ENCODE measurements at regions not wholly inside any gene's neighbourhood (a gene's known extent, or its start where the extent isn't known, plus 50 kb on each side); places are given as distances from the start of the nearest gene placed in this dataset.

DNA sequence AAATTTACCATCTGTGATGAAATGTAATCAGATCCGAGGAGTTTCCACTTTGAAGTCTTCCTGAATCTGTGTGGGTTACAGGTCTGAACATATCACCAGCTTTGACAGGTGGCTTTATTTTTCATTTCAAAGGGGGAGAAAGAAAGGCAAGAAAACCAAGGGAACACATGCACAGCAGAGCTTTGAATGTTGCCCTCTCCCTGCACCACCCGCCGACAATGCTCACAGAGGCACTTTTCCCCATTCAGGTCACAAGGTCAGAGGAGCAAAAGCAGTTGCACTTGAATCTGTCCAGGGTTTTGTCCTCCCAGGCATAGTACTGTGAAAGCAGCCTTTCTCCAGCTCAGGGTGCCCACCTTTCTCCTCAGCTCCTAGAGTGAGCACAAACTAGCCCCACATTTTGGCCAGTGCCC, 130.2 kb downstream of the OSR1 start:
- Mint-ChIP-seq H3K4me1 (no peaks in the 10 kb centered on the region), H3K27ac (no peak overlapping the region), H3K4me3 (no peak overlapping the region), H3K36me3 (ENCODE audit: low read depth) (peaks cover 3% of the 10 kb centered on the region), H3K27me3 (peaks cover 9% of the 10 kb centered on the region)
- DNase-seq (no peak), ATAC-seq (no peak)
- H3K9me3 ChIP-seq (ENCODE audit: control insufficient read depth, low read length, poor library complexity, severe bottlenecking), result no peaks in the 10 kb centered on the region

DNA sequence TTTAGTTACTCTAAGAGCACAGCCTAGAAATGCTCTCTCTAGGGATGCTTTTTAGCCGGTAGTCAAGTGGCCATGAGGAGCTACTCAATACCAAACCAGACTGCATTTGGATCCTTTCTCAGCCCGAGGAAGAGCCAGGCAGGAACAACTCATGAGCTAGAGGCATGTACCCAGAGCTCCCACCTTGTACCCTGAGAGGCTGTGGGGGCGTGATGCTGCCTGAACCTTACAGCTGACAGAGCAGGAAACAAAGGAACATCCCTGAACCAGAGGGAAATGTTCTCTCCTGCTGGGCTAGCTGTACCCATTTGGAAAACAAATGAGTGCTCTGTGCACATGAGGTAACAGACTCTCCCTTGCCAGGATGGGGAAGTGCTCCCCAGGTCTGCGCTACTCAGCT, 131.6 kb downstream of the OSR1 start:
- Mint-ChIP-seq H3K27ac (no peak overlapping the region), H3K4me1 (no peaks in the 10 kb centered on the region), H3K4me3 (no peak overlapping the region), H3K27me3 (peaks cover 9% of the 10 kb centered on the region), H3K36me3 (ENCODE audit: low read depth) (peaks cover 3% of the 10 kb centered on the region)
- no peaks in the 10 kb centered on the region for H3K9me3 ChIP-seq (ENCODE audit: control insufficient read depth, low read length, poor library complexity, severe bottlenecking)
- ATAC-seq, result no peak
- DNase-seq, result no peak

DNA sequence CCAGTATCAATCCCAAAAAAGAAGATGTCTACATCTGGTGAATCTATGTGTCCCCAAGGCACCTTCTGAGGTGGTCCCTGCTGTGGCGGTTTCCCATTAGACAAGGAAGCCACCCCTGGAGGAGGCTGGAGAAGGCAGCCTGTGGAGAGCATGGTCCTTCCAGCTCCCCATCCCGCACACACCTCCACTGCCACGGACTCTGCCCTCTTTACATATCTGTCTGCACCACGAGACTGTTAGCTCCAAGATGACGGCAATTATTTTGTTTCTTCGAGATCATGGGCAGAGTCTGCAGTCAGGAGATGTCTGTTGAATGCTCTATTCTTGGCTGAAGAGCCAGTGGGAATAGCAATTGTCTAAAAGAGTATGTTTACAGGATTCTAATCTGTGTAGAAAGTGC, 132.0 kb downstream of the OSR1 start:
- ATAC-seq (no peak), DNase-seq (no peak)
- H3K36me3 Mint-ChIP-seq (ENCODE audit: low read depth), result peaks cover 3% of the 10 kb centered on the region
- peaks cover 9% of the 10 kb centered on the region for H3K27me3 Mint-ChIP-seq
- H3K9me3 ChIP-seq (ENCODE audit: control insufficient read depth, low read length, poor library complexity, severe bottlenecking), result no peaks in the 10 kb centered on the region
- H3K4me3 Mint-ChIP-seq, result no peak overlapping the region
- no peak overlapping the region for H3K27ac Mint-ChIP-seq
- no peaks in the 10 kb centered on the region for H3K4me1 Mint-ChIP-seq

DNA sequence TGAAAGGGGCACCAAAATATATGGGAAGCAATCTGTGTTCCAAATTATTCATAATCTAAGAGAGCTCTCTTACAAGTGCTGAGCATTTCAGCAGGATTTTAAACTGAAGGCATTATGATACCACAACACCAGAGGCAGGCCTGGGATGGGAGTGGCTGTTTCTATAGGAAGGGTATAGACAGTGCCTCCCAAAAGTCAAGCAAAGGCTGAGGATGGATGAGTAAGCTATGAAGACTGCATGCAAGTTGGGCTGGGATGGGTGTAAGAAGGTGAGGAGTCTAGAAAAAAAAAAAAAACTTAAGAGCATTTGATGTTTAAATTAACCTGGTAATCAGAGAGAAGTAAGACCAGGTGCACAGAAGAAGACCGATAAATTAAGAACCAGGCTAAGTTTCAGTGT, 132.5 kb downstream of the OSR1 start:
- H3K27me3 Mint-ChIP-seq, result peaks cover 9% of the 10 kb centered on the region
- H3K9me3 ChIP-seq (ENCODE audit: control insufficient read depth, low read length, poor library complexity, severe bottlenecking), result no peaks in the 10 kb centered on the region
- no peak for ATAC-seq
- no peak for DNase-seq
- H3K36me3 Mint-ChIP-seq (ENCODE audit: low read depth), result peaks cover 3% of the 10 kb centered on the region
- no peak overlapping the region for H3K4me3 Mint-ChIP-seq
- H3K27ac Mint-ChIP-seq, result no peak overlapping the region
- no peaks in the 10 kb centered on the region for H3K4me1 Mint-ChIP-seq

DNA sequence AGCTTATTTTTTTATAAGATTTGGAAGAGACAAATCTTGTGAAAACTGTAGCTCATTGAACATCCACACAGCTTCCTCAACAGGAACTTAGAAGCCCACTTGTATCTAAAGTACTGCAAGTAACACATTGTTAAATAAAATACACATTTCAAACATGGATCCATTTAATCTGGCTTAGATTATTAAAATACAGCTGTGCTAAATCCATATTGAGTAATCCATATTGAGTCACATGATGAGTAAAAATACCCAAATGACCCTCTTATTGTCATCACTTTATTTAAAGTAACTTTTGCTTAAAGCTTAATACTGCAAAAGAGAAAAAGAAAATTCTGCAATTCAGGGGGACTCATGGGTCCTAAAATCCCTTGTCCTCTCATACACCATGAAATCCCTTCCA, 133.3 kb downstream of the OSR1 start:
- Mint-ChIP-seq H3K27ac (no peak overlapping the region), H3K36me3 (ENCODE audit: low read depth) (peaks cover 3% of the 10 kb centered on the region), H3K4me3 (no peak overlapping the region), H3K4me1 (no peaks in the 10 kb centered on the region), H3K27me3 (peaks cover 9% of the 10 kb centered on the region)
- ATAC-seq (no peak), DNase-seq (no peak)
- no peaks in the 10 kb centered on the region for H3K9me3 ChIP-seq (ENCODE audit: control insufficient read depth, low read length, poor library complexity, severe bottlenecking)

DNA sequence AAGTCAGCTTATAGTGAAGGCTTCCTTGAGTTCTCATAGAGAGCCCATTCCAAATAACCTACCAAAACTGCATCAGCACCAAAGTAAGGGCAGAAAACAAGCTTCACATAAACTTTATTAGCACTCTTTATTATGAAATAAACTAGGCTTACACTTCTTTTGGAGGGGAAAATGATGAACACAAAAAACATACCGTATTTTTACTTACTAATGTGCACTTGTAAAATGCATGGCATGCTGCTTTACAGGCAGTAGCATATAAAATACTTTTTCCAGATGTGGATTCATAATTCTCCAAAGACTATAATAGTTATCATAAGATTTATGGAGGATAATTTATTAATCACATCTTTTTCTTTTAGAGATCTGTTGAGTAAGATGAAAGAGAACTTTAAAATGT, 133.9 kb downstream of the OSR1 start:
- no peaks in the 10 kb centered on the region for H3K4me1 Mint-ChIP-seq
- no peak overlapping the region for H3K4me3 Mint-ChIP-seq
- peaks cover 9% of the 10 kb centered on the region for H3K27me3 Mint-ChIP-seq
- ATAC-seq (no peak), DNase-seq (no peak)
- no peak overlapping the region for H3K27ac Mint-ChIP-seq
- peaks cover 3% of the 10 kb centered on the region for H3K36me3 Mint-ChIP-seq (ENCODE audit: low read depth)
- no peaks in the 10 kb centered on the region for H3K9me3 ChIP-seq (ENCODE audit: control insufficient read depth, low read length, poor library complexity, severe bottlenecking)

DNA sequence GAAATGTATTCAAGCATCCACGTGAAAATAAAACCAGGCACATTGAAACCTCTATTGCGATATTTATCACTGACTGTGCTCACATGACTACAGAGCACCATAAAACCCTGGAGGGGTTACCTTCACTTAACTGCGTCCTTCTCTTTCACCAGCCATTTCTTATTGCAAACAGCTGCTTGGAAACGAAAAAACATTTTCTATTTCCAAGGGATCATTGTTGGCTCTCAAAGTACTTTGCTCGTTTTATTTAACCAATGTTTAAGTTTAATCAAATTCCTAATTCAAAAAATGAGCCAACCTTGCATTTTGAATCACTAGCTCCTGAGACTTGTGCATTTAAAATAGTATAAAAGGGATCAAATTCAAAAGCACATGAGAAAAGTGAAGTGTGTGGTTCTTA, 134.4 kb downstream of the OSR1 start:
- ATAC-seq (no peak), DNase-seq (no peak)
- Mint-ChIP-seq H3K4me3 (no peak overlapping the region), H3K36me3 (ENCODE audit: low read depth) (peaks cover 3% of the 10 kb centered on the region), H3K4me1 (no peaks in the 10 kb centered on the region), H3K27ac (no peak overlapping the region), H3K27me3 (peaks cover 9% of the 10 kb centered on the region)
- H3K9me3 ChIP-seq (ENCODE audit: control insufficient read depth, low read length, poor library complexity, severe bottlenecking), result no peaks in the 10 kb centered on the region

DNA sequence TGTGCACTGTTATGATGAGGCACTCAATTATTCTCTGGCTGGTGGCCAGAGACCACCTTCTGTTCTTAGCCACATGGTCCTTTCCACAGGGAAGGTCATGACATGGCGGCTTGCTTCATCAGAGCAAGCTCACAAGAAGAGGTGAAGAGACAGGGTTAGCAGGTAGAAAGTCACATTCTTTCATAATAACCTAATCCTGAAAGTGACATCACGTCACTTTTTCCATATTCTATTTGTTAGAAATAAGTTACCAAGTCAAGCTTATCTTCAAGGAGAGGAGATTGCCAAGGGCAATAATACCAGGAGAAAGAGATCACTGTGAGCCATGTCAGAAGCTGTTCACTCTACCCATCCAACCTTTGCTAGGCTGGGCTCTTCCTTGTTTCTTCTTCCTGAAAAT, 139.4 kb downstream of the OSR1 start:
- H3K4me3 Mint-ChIP-seq, result no peak overlapping the region
- H3K27me3 Mint-ChIP-seq, result no peaks in the 10 kb centered on the region
- DNase-seq (no peak), ATAC-seq (no peak)
- H3K4me1 Mint-ChIP-seq, result no peaks in the 10 kb centered on the region
- H3K27ac Mint-ChIP-seq, result no peak overlapping the region
- no peaks in the 10 kb centered on the region for H3K36me3 Mint-ChIP-seq (ENCODE audit: low read depth)
- H3K9me3 ChIP-seq (ENCODE audit: control insufficient read depth, low read length, poor library complexity, severe bottlenecking), result no peaks in the 10 kb centered on the region

DNA sequence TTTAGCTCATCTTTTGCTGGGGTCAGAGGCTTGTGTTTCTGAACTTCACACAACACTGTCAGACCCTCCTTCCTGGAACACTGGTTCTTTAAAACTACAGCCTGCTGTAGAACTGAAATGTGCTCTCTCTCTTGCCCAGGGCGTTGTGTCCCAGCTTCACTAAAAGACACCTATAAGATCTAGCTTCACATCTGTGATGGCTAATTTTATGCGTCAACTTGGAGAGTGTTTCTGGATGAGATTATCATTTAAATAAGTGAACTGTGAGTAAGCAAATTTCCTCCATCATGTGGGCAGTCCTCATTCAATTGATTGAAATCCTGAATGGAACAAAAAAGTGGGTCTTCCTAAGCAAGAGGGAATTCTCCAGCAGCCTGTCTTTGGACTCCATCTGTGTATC, 140.3 kb downstream of the OSR1 start:
- no peaks in the 10 kb centered on the region for H3K27me3 Mint-ChIP-seq
- DNase-seq, result no peak
- H3K4me3 Mint-ChIP-seq, result no peak overlapping the region
- H3K27ac Mint-ChIP-seq, result no peak overlapping the region
- no peaks in the 10 kb centered on the region for H3K36me3 Mint-ChIP-seq (ENCODE audit: low read depth)
- no peaks in the 10 kb centered on the region for H3K4me1 Mint-ChIP-seq
- H3K9me3 ChIP-seq (ENCODE audit: control insufficient read depth, low read length, poor library complexity, severe bottlenecking), result no peaks in the 10 kb centered on the region
- no peak for ATAC-seq

DNA sequence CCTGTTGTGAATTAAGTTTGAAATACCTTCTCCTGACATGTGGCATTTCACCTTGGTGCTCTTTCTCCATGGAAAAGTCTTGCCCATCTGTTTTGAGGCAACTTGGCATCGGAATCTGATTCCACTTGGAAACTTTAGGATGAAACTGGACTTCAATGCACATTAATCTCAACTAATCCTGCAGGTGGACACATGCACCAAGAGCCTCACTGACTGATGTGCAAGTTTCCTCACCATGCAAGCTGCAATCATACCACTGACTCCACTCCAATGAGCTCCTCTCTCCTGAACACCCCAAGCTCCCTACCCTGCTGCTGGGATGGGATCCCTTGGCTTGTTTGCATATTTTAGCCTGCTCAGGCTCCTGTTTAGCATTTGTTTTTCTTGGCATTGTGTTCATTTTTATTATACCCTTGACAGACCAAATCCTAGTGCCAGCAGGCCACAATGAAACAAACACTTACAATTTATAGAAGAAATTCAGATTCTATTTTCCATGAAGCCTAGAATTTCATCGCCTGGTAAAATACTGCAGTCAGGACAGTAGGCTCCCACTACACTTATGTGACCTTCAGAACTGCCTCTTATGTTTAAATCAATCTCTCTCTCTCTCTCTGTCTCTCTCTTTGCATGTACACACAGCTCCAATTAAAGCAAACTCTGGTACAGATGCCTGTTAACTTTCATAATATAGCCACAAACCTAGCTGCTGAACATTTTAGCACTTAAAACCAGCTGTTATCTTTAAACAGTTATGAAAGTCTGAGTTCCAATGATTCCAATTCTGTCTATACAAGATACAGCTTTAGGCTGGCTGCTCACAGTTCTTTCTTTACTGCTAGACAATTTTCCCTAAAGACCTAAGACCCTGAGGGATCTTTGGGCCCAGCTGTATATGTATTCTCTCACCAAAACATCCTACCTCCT, 141.5 kb downstream of the OSR1 start:
- Mint-ChIP-seq H3K27ac (no peak overlapping the region), H3K36me3 (ENCODE audit: low read depth) (no peaks in the 10 kb centered on the region), H3K27me3 (no peaks in the 10 kb centered on the region), H3K4me3 (no peak overlapping the region), H3K4me1 (no peaks in the 10 kb centered on the region)
- DNase-seq, result no peak
- no peaks in the 10 kb centered on the region for H3K9me3 ChIP-seq (ENCODE audit: control insufficient read depth, low read length, poor library complexity, severe bottlenecking)
- no peak for ATAC-seq

DNA sequence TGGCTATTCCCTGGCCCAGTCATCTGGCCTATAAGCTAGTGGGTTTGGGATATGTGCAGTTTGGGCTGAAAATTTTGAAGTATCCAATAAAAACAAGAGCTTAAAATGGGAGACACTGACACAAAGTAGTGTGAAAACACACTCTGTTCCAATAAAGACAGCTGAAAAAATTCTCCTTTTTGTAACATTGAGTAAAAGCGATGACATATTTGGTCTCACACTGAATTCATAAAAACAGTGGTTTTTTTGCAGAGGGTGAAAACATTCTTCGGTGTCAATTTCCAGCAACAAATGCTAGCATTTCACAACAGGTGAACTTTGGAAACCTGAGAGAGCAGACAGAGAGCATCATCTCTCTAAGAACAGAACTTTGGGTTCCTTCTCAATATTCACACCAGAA, 142.2 kb downstream of the OSR1 start:
- DNase-seq (no peak), ATAC-seq (no peak)
- H3K4me3 Mint-ChIP-seq, result no peak overlapping the region
- H3K27me3 Mint-ChIP-seq, result no peaks in the 10 kb centered on the region
- no peaks in the 10 kb centered on the region for H3K36me3 Mint-ChIP-seq (ENCODE audit: low read depth)
- H3K9me3 ChIP-seq (ENCODE audit: control insufficient read depth, low read length, poor library complexity, severe bottlenecking), result no peaks in the 10 kb centered on the region
- no peaks in the 10 kb centered on the region for H3K4me1 Mint-ChIP-seq
- H3K27ac Mint-ChIP-seq, result no peak overlapping the region

DNA sequence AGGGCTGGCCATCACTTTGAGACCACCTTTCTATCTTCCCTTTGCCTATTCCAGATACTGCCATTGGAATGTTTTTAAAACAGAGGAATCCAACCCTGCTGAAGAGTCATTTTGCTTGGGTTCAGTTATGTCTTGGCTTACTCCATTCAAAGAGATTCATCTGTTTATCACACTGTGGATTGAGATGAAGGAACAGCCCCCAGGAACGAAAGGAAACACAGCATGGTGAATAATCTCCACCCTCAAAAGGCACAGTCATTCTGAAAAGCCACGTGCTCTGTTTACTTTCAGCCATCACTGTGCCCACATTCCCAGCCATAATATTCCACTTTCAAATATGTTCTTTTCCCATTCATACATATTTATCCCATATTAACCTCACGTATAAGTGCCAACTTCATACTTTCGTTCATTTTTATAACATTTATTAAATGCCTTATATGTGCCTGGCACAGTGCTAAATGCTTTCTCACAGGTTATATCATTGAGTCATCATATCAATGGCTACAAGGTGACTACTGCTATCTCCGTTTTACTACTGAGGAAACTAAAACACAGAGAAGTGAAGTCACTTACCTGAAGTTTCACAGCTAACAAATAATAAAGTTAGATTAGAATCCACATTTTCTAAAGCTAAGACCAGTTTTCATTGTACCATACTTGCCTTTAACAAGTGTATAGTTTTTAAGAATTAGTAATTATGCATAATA, 143.6 kb downstream of the OSR1 start:
- Mint-ChIP-seq H3K27me3 (no peaks in the 10 kb centered on the region), H3K36me3 (ENCODE audit: low read depth) (no peaks in the 10 kb centered on the region), H3K4me1 (no peaks in the 10 kb centered on the region), H3K4me3 (no peak overlapping the region), H3K27ac (no peak overlapping the region)
- no peaks in the 10 kb centered on the region for H3K9me3 ChIP-seq (ENCODE audit: control insufficient read depth, low read length, poor library complexity, severe bottlenecking)
- DNase-seq (no peak), ATAC-seq (no peak)

DNA sequence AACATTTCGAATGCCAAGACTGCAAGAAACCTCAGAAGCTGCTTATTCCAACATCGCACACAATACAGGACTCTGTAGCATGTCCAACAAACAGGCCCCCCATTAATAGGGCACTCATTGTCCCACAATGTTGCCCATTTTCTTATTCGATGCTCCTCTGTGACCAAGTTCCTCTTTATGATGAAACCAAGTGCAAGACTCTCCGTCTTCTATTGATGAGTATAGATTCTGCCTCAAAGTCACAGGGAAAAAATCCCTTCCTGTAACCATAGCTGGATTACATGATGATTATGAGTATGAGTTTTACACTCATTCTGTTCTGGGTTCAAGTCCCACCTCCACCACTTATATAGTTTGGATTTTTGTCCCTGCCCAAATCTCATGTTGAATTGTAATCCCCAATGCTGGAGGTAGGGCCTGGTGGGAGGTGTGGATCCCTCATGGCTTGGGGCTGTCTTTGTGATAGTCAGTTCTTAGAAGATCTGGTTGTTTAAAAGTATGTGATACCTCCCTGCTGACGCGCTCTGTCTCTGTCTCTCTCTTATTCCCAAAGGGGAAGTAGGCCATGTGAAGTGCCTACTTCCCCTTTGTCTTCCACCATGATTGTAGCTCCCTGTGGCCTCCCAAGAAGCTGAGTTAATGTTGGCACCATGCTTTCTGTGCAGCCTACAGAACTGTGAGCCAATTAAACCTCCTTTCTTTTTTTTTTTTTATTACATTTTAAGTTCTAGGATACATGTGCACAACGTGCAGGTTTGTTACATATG, 148.7 kb downstream of the OSR1 start:
- no peak for ATAC-seq
- Mint-ChIP-seq H3K36me3 (ENCODE audit: low read depth) (no peaks in the 10 kb centered on the region), H3K4me3 (no peak overlapping the region), H3K4me1 (peaks cover under 1% of the 10 kb centered on the region), H3K27me3 (no peaks in the 10 kb centered on the region), H3K27ac (no peak overlapping the region)
- DNase-seq, result no peak
- no peaks in the 10 kb centered on the region for H3K9me3 ChIP-seq (ENCODE audit: control insufficient read depth, low read length, poor library complexity, severe bottlenecking)
